ENCODE measurements at regions not wholly inside any gene's neighbourhood (a gene's known extent, or its start where the extent isn't known, plus 50 kb on each side); places are given as distances from the start of the nearest gene placed in this dataset.

- H3K36me3 ChIP-seq (ENCODE audit: insufficient read depth, low read length) = no peaks in the 10 kb centered on the region
- no peak overlapping the region for H3K27ac ChIP-seq (ENCODE audit: low read depth, low read length)
- Mint-ChIP-seq H3K27ac (no peak overlapping the region), H3K36me3 (peaks cover 0 to 3% (median 0%) of the 10 kb centered on the region in 3 donors), H3K27me3 (peaks cover 2 to 6% of the 10 kb centered on the region in 2 donors), H3K4me1 (peaks cover 1 to 14% (median 9%) of the 10 kb centered on the region in 3 donors), H3K9me3 (no peaks in the 10 kb centered on the region), H3K4me3 (no peak overlapping the region)
- CTCF ChIA-PET = no interaction called here
- H3K9me3 ChIP-seq (ENCODE audit: low read length) = no peaks in the 10 kb centered on the region
- H3K4me3 ChIP-seq (ENCODE audit: low read length) = no peak overlapping the region
- POLR2A ChIA-PET = no interaction called here
- no peaks in the 10 kb centered on the region for H3K27me3 ChIP-seq (ENCODE audit: insufficient read depth, low read length, poor library complexity, severe bottlenecking)
- H3K4me1 ChIP-seq (ENCODE audit: insufficient read depth, low read length) = no peaks in the 10 kb centered on the region
- DNase-seq = no peak
Measured at GRCh38 chr13:77386880-77387606, 60.1 kb upstream of the MYCBP2 start.

GRCh38 chr13:77386046-77386445 lies 59.2 kb upstream of the MYCBP2 start:
- no peak for DNase-seq
- Mint-ChIP-seq H3K9me3 (no peaks in the 10 kb centered on the region), H3K4me3 (no peak overlapping the region), H3K27ac (no peak overlapping the region), H3K27me3 (peaks cover 4 to 6% of the 10 kb centered on the region in 2 donors), H3K36me3 (peaks cover 0 to 3% (median 0%) of the 10 kb centered on the region in 3 donors), H3K4me1 (peaks cover 1 to 10% (median 9%) of the 10 kb centered on the region in 3 donors)
- ChIA-PET CTCF (no interaction called here), POLR2A (no interaction called here)
- H3K27me3 ChIP-seq (ENCODE audit: insufficient read depth, low read length, poor library complexity, severe bottlenecking) = no peaks in the 10 kb centered on the region
- no peaks in the 10 kb centered on the region for H3K36me3 ChIP-seq (ENCODE audit: insufficient read depth, low read length)
- H3K4me1 ChIP-seq (ENCODE audit: insufficient read depth, low read length) = no peaks in the 10 kb centered on the region
- no peaks in the 10 kb centered on the region for H3K9me3 ChIP-seq (ENCODE audit: low read length)
- H3K4me3 ChIP-seq (ENCODE audit: low read length) = no peak overlapping the region
- H3K27ac ChIP-seq (ENCODE audit: low read depth, low read length) = no peak overlapping the region

GRCh38 chr13:77384999-77385398 lies 58.1 kb upstream of the MYCBP2 start:
- no peak for DNase-seq
- H3K36me3 ChIP-seq (ENCODE audit: insufficient read depth, low read length) = no peaks in the 10 kb centered on the region
- Mint-ChIP-seq H3K4me3 (no peak overlapping the region), H3K27me3 (peaks cover 6 to 7% of the 10 kb centered on the region in 2 donors), H3K4me1 (peaks cover 1 to 10% (median 9%) of the 10 kb centered on the region in 3 donors), H3K27ac (no peak overlapping the region), H3K36me3 (peaks cover 0 to 3% (median 0%) of the 10 kb centered on the region in 3 donors), H3K9me3 (no peaks in the 10 kb centered on the region)
- H3K4me1 ChIP-seq (ENCODE audit: insufficient read depth, low read length) = no peaks in the 10 kb centered on the region
- no peaks in the 10 kb centered on the region for H3K9me3 ChIP-seq (ENCODE audit: low read length)
- H3K4me3 ChIP-seq (ENCODE audit: low read length) = no peak overlapping the region
- ChIA-PET POLR2A (no interaction called here), CTCF (no interaction called here)
- no peak overlapping the region for H3K27ac ChIP-seq (ENCODE audit: low read depth, low read length)
- H3K27me3 ChIP-seq (ENCODE audit: insufficient read depth, low read length, poor library complexity, severe bottlenecking) = no peaks in the 10 kb centered on the region

GRCh38 chr13:77383097-77383496 lies 56.2 kb upstream of the MYCBP2 start:
- Histone ChIP-seq H3K4me1 (ENCODE audit: insufficient read depth, low read length) (no peaks in the 10 kb centered on the region), H3K4me3 (ENCODE audit: low read length) (no peak overlapping the region), H3K9me3 (ENCODE audit: low read length) (no peaks in the 10 kb centered on the region), H3K27ac (ENCODE audit: low read depth, low read length) (no peak overlapping the region), H3K36me3 (ENCODE audit: insufficient read depth, low read length) (no peaks in the 10 kb centered on the region), H3K27me3 (ENCODE audit: insufficient read depth, low read length, poor library complexity, severe bottlenecking) (no peaks in the 10 kb centered on the region)
- no peak for DNase-seq
- no peak overlapping the region for H3K27ac Mint-ChIP-seq
- no peak overlapping the region for H3K4me3 Mint-ChIP-seq
- H3K36me3 Mint-ChIP-seq = peaks cover 0 to 3% (median 0%) of the 10 kb centered on the region in 3 donors
- H3K9me3 Mint-ChIP-seq = no peaks in the 10 kb centered on the region
- CTCF ChIA-PET = no interaction called here
- H3K4me1 Mint-ChIP-seq = no peaks in the 10 kb centered on the region
- POLR2A ChIA-PET = no interaction called here
- peaks cover 6 to 7% of the 10 kb centered on the region in 2 donors for H3K27me3 Mint-ChIP-seq

GRCh38 chr13:77381059-77381458 lies 54.2 kb upstream of the MYCBP2 start:
- no peak overlapping the region for H3K27ac Mint-ChIP-seq
- ChIA-PET CTCF (no interaction called here), POLR2A (no interaction called here)
- H3K4me3 Mint-ChIP-seq = no peak overlapping the region
- no peak overlapping the region for H3K4me3 ChIP-seq (ENCODE audit: low read length)
- H3K4me1 ChIP-seq (ENCODE audit: insufficient read depth, low read length) = no peaks in the 10 kb centered on the region
- H3K27me3 ChIP-seq (ENCODE audit: insufficient read depth, low read length, poor library complexity, severe bottlenecking) = no peaks in the 10 kb centered on the region
- DNase-seq = no peak
- no peaks in the 10 kb centered on the region for H3K9me3 Mint-ChIP-seq
- no peaks in the 10 kb centered on the region for H3K4me1 Mint-ChIP-seq
- peaks cover 6 to 7% of the 10 kb centered on the region in 2 donors for H3K27me3 Mint-ChIP-seq
- H3K9me3 ChIP-seq (ENCODE audit: low read length) = no peaks in the 10 kb centered on the region
- peaks cover 0 to 3% (median 0%) of the 10 kb centered on the region in 3 donors for H3K36me3 Mint-ChIP-seq
- H3K27ac ChIP-seq (ENCODE audit: low read depth, low read length) = no peak overlapping the region
- no peaks in the 10 kb centered on the region for H3K36me3 ChIP-seq (ENCODE audit: insufficient read depth, low read length)

- POLR2A ChIA-PET = no interaction called here
- H3K9me3 Mint-ChIP-seq = no peaks in the 10 kb centered on the region
- no peak overlapping the region for H3K4me3 ChIP-seq (ENCODE audit: low read length)
- H3K36me3 Mint-ChIP-seq = no peaks in the 10 kb centered on the region
- no peak overlapping the region for H3K4me3 Mint-ChIP-seq
- H3K36me3 ChIP-seq (ENCODE audit: insufficient read depth, low read length) = no peaks in the 10 kb centered on the region
- H3K4me1 Mint-ChIP-seq = peaks cover 0 to 3% (median 0%) of the 10 kb centered on the region in 3 donors
- no peaks in the 10 kb centered on the region for H3K27me3 ChIP-seq (ENCODE audit: insufficient read depth, low read length, poor library complexity, severe bottlenecking)
- no peaks in the 10 kb centered on the region for H3K4me1 ChIP-seq (ENCODE audit: insufficient read depth, low read length)
- H3K27me3 Mint-ChIP-seq = peaks cover 5 to 6% of the 10 kb centered on the region in 2 donors
- CTCF ChIA-PET = no interaction called here
- H3K27ac Mint-ChIP-seq = no peak overlapping the region
- no peaks in the 10 kb centered on the region for H3K9me3 ChIP-seq (ENCODE audit: low read length)
- DNase-seq = no peak
- H3K27ac ChIP-seq (ENCODE audit: low read depth, low read length) = no peak overlapping the region
Measured at GRCh38 chr13:77379508-77379907, 52.6 kb upstream of the MYCBP2 start.

GRCh38 chr13:77378662-77379061 lies 51.8 kb upstream of the MYCBP2 start:
- H3K4me3 ChIP-seq (ENCODE audit: low read length) = no peak overlapping the region
- no peaks in the 10 kb centered on the region for H3K4me1 ChIP-seq (ENCODE audit: insufficient read depth, low read length)
- no peak overlapping the region for H3K27ac ChIP-seq (ENCODE audit: low read depth, low read length)
- CTCF ChIA-PET = no interaction called here
- no peaks in the 10 kb centered on the region for H3K36me3 ChIP-seq (ENCODE audit: insufficient read depth, low read length)
- no peak overlapping the region for H3K27ac Mint-ChIP-seq
- H3K9me3 Mint-ChIP-seq = no peaks in the 10 kb centered on the region
- peaks cover 5 to 6% of the 10 kb centered on the region in 2 donors for H3K27me3 Mint-ChIP-seq
- no peaks in the 10 kb centered on the region for H3K27me3 ChIP-seq (ENCODE audit: insufficient read depth, low read length, poor library complexity, severe bottlenecking)
- H3K4me1 Mint-ChIP-seq = peaks cover 0 to 3% (median 0%) of the 10 kb centered on the region in 3 donors
- H3K9me3 ChIP-seq (ENCODE audit: low read length) = no peaks in the 10 kb centered on the region
- POLR2A ChIA-PET = no interaction called here
- no peak overlapping the region for H3K4me3 Mint-ChIP-seq
- DNase-seq = no peak
- no peaks in the 10 kb centered on the region for H3K36me3 Mint-ChIP-seq

- POLR2A ChIA-PET = no interaction called here
- Mint-ChIP-seq H3K9me3 (no peaks in the 10 kb centered on the region), H3K4me1 (peaks cover 0 to 3% (median 0%) of the 10 kb centered on the region in 3 donors), H3K27ac (no peak overlapping the region), H3K4me3 (no peak overlapping the region), H3K36me3 (no peaks in the 10 kb centered on the region), H3K27me3 (peaks cover 0 to 5% of the 10 kb centered on the region in 2 donors)
- H3K4me1 ChIP-seq (ENCODE audit: insufficient read depth, low read length) = no peaks in the 10 kb centered on the region
- no peaks in the 10 kb centered on the region for H3K36me3 ChIP-seq (ENCODE audit: insufficient read depth, low read length)
- no peak for DNase-seq
- CTCF ChIA-PET = no interaction called here
- no peaks in the 10 kb centered on the region for H3K9me3 ChIP-seq (ENCODE audit: low read length)
- H3K4me3 ChIP-seq (ENCODE audit: low read length) = no peak overlapping the region
- H3K27me3 ChIP-seq (ENCODE audit: insufficient read depth, low read length, poor library complexity, severe bottlenecking) = no peaks in the 10 kb centered on the region
- H3K27ac ChIP-seq (ENCODE audit: low read depth, low read length) = no peak overlapping the region
Measured at GRCh38 chr13:77377016-77377415, 50.1 kb upstream of the MYCBP2 start.

Measured in CD8-positive, alpha-beta memory T cell (primary cell).